H1 (cell line): ENCODE measurements at regions not wholly inside any gene's neighbourhood (a gene's known extent, or its start where the extent isn't known, plus 50 kb on each side); places are given as distances from the start of the nearest gene placed in this dataset.

Experiments used
- CTCF ChIP-seq, 3 experiments: IDR thresholded peaks; 1 replicate in 2 of 3; 2 replicates in 1 of 3; pipeline versions ENCODE4 v1.5.1 to v1.6.1; 2011; ENCODE audit warnings: low read length in 3 of 3, mild to moderate bottlenecking in 3 of 3, inconsistent platforms in 2 of 3, low read depth in 1 of 3, moderate library complexity in 1 of 3; ENCODE audit not compliant: insufficient read depth in 1 of 3; ENCODE audit errors: control extremely low read depth in 1 of 3
- EP300 ChIP-seq, 2 experiments: IDR thresholded peaks; 1 replicate in 1 of 2; 2 replicates in 1 of 2; pipeline ENCODE4 v1.6.1; 2011 to 2012; ENCODE audit warnings: low read depth in 2 of 2, low read length in 2 of 2, mild to moderate bottlenecking in 2 of 2, borderline replicate concordance in 1 of 2, inconsistent platforms in 1 of 2, moderate library complexity in 1 of 2
- HDAC2 ChIP-seq, 2 experiments: fragments of 300-600 bp in 1 of 2; sonication (generic) in 1 of 2; IDR thresholded peaks; 2 replicates each; pipeline ENCODE4 v1.6.1; 2011 to 2012; ENCODE audit warnings: low read depth in 2 of 2, low read length in 2 of 2, mild to moderate bottlenecking in 2 of 2, moderate library complexity in 2 of 2, borderline replicate concordance in 1 of 2, inconsistent platforms in 1 of 2
- JUND ChIP-seq: IDR thresholded peaks from 2 replicates; pipeline ENCODE4 v1.6.1; 2011; ENCODE audit warnings: mild to moderate bottlenecking, improper control_type of control experiment, low read length
- POLR2A ChIP-seq, 2 experiments: IDR thresholded peaks; 1 replicate in 1 of 2; 2 replicates in 1 of 2; pipeline ENCODE4 v1.6.1; 2011; ENCODE audit warnings: low read depth in 2 of 2, low read length in 2 of 2, mild to moderate bottlenecking in 2 of 2; ENCODE audit errors: control extremely low read depth in 1 of 2
- RFX5 ChIP-seq: IDR thresholded peaks from 2 replicates; pipeline ENCODE4 v1.6.1; 2011; ENCODE audit warnings: low read depth, low read length, improper control_type of control experiment, borderline replicate concordance
- ZNF274 ChIP-seq: IDR thresholded peaks from 2 replicates; pipeline ENCODE4 v1.7.0; 2012; ENCODE audit warnings: low read length, borderline replicate concordance; ENCODE audit errors: extremely low read depth

GRCh38 chr9:120016231-120016630 is 563.7 kb downstream of the CDK5RAP2 start:
- TF ChIP-seq EP300 (IDR thresholded peaks at IDR 0.05; ENCODE audit: borderline replicate concordance in 1 of 2, low read depth in 2 of 2, low read length in 2 of 2): no peak
- no peak for TF ChIP-seq CTCF (IDR thresholded peaks at IDR 0.05; ENCODE audit: control extremely low read depth in 1 of 3, insufficient read depth in 1 of 3, low read depth in 1 of 3, low read length in 3 of 3)
- no peak for TF ChIP-seq RFX5
- no peak for TF ChIP-seq JUND
- no peak for TF ChIP-seq POLR2A (IDR thresholded peaks at IDR 0.05; ENCODE audit: control extremely low read depth in 1 of 2, low read depth in 2 of 2, low read length in 2 of 2)
- TF ChIP-seq HDAC2 (IDR thresholded peaks at IDR 0.05; ENCODE audit: borderline replicate concordance in 1 of 2, low read depth in 2 of 2, low read length in 2 of 2): no peak
- TF ChIP-seq ZNF274: no peak
